H7 (cell line): ENCODE measurements at regions not wholly inside any gene's neighbourhood (a gene's known extent, or its start where the extent isn't known, plus 50 kb on each side); places are given as distances from the start of the nearest gene placed in this dataset.
"Not testable (repeated sequence)": the region's sequence is repeated elsewhere in the genome, so short reads cannot be mapped to it uniquely, and the experiment has no call there.

Experiments used
- DNase-seq: peaks from one replicate; pipeline ENCODE4 v3.0.0; 2012
- H3K27me3 ChIP-seq: 2 replicates; pipeline ENCODE4 v1.6.0; 2011; ENCODE audit warnings: mild to moderate bottlenecking, low read length; ENCODE audit not compliant: control insufficient read depth, insufficient read depth
- H3K36me3 ChIP-seq: replicated peaks from 2 replicates; pipeline ENCODE4 v1.5.1; 2011; ENCODE audit warnings: low read length; ENCODE audit not compliant: control insufficient read depth, insufficient read depth
- H3K4me3 ChIP-seq: 2 replicates; pipeline ENCODE4 v1.5.1; 2011; ENCODE audit warnings: low read depth, mild to moderate bottlenecking, control low read depth, low read length, moderate library complexity; ENCODE audit not compliant: insufficient read depth

DNA sequence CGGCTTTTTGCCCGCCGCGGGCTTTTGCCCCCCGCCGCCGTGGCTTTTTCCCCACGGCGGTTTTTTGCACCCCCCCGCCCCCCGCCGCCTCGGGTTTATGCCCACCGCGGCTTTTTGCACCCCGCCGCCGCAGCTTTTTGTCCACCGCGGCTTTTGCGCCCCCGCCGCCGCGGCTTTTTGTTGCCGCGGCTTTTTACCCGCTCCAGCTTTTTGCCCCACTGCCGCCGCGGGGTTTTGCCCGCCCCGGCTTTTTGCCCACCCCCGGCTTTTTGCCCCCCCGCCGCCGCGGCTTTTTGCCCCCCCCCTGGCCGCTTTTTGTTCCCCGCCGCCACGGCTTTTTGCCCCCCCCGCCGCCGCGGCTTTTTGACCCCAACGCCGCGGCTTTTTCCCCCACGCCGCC lies 2785.8 kb downstream of the RPIA start:
- not testable (repeated sequence) for DNase-seq

DNA sequence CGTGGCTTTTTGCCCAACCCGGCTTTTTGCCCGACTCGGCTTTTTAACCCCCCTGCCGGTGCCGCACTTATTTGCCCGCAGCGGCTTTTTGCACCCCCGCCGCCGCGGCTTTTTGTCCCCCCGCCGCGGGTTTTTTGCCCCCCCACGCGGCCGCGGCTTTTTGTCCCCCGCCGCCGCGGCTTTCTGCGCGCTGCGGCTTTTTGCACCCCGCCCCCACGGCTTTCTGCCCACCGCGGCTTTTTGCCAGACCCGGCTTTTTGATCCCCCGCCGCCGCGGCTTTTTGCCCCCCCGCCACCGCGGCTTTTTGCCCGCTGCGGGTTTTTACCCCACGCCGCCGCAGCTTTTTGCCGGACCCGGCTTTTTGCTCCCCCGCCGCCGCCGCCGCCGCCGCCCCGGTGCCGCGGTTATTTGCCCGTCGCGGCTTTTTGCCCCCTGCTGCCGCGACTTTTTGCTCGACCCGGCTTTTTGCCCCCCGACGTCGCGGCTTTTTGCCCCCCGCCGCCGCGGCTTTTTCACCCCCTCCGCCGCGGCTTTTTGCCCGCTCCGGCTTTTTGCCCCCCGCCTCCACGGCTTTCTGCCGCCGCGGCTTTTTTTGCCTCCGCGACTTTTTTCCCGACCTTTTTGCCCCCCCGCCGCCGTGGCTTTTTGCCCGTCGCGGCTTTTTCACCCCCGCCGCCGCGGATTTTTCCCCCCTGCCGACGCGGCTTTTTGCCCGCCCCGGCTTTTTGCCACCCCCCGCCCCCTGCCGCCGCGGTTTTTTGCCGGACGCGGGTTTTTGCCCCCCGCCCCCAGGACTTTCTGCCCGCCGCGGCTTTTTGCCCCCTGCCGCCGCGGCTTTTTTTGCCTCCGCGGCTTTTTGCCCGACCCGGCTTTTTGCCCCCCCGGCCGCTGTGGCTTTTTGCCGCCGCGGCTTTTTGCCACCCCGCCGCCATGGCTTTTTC lies 2786.5 kb downstream of the RPIA start:
- Histone ChIP-seq H3K27me3 (no peaks in the 10 kb centered on the region; the same call in 1 of the 2 replicates), H3K4me3 (no peak overlapping the region), H3K36me3 (no peaks in the 10 kb centered on the region)
- DNase-seq, result peak; percentile 74

More for the DNA sequence above, 2785.8 kb downstream of the RPIA start:
- not testable (repeated sequence) for H3K36me3 ChIP-seq, H3K4me3 ChIP-seq, H3K27me3 ChIP-seq

DNA sequence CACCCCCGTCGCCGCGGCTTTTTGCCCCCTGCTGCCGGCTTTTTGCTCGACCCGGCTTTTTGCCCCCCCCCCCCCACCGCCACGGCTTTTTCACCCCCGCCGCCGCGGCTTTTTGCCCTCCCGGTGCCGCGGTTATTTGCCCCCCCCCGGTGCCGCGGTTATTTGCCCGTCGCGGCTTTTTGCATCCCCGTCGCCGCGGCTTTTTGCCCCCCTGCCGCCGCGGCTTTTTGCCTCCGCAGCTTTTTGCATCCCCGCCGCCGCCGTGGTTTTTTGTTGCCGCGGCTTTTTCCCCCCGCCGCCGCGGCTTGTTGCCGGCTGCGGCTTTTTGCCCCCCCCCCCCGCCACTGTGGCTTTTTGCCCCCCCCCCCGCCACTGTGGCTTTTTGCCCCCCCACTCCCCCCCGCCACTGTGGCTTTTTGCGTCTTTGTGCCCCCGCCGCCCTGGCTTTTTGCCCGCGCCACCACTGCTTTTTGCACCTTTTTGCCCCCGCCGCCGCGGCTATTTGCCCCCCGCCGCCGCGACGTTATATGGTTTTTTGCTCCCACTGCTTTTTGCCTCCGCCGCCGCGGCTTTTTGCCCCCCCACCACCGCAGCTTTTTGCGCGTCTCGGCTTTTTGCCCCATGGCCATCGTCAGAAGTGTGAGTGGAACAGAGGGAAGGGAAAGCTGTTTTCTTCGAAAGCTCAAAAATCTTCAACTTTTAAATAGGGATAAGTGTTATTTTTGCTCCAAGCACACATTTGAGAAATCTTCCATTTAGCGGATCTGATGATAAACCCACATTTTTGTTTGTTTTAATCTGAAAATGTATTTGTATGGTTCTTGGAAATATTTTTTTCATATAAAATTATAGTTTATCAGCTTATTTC lies 2787.6 kb downstream of the RPIA start:
- H3K27me3 ChIP-seq, DNase-seq, H3K4me3 ChIP-seq, H3K36me3 ChIP-seq: not testable (repeated sequence)

DNA sequence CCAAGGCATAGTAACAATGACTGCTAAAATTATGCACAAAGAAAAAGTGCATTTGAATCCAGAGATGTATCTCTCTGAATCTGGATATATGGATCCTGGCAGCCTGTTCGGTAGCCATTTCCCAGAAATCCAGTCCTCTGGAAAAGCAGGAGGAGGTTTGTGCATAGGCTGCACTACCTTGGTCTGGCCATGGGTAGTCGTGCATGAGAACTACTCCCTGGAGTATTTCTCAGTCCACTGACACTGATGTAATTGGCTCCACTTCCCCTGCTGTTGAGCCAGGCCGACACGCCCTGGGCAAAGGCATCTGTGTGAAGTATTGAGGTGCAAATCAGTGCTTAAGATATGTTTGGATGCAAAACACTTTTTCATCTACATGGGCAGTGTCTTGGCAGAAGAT lies 2793.8 kb downstream of the RPIA start:
- not testable (repeated sequence) for DNase-seq, H3K27me3 ChIP-seq, H3K36me3 ChIP-seq, H3K4me3 ChIP-seq

DNA sequence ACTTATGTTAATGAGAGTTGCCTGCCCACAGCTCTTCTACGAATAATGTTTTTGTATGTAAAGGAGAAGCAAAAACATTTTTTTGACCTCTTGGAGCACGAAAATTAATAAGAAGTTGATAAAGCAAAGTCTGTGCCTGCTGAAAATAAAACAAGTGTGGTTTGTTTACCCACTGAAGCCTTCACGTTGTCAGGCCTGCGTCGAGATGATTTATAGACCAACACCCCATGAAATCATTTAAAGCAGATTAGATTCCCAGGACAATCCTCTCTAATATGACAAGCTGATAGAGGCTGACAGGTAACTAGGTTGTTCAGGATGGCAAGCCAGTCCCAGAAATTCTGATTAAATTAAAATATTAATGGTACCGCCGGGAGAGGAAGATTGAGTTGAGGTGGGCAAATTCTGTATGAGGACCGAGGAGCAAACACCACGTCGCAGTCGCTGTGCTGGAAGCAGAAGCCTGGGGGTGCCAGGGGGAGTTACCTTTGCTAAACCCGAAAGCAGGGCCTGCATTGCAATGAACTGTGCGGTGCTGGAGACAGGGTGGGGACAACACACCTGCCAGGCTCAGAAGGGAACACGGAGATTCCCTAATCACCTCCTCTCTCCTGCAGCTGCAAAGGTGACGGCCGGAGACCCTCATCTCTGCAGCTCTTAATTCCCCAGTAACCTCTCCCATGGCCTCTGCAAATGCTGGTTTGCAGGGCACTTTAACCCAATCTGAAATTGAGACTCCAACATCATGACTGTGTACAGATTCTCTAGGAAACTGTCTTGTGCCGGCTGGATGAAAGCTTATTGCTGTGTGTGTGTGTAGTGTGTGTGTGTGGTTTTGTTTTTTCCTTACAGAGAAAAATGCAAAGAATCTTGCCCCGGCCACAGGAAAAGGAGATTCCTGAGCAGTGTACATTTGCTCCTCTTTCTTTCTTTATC lies 2805.9 kb downstream of the RPIA start:
- H3K4me3 ChIP-seq, H3K36me3 ChIP-seq, DNase-seq, H3K27me3 ChIP-seq: not testable (repeated sequence)

DNA sequence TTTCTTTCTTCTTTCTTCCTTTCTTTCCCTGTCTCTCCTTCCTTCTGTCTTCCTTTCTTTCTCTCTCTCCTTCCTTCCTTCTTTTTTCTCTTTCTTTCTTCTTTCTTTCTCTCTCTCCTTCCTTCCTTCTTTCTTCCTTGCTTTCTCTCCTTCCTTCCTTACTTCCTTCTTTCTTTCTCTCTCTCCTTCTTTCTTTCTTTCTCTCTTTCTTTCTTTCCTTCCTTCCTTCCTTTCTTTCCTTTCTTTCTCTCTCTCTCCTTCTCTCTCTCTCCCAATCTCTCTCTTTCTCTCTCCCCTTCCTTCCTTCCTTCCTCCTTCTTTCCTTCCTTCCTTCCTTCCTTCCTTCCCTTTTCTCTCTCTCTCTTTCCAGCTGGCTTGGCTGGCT lies 2806.6 kb downstream of the RPIA start:
- DNase-seq, H3K4me3 ChIP-seq, H3K27me3 ChIP-seq, H3K36me3 ChIP-seq: not testable (repeated sequence)

DNA sequence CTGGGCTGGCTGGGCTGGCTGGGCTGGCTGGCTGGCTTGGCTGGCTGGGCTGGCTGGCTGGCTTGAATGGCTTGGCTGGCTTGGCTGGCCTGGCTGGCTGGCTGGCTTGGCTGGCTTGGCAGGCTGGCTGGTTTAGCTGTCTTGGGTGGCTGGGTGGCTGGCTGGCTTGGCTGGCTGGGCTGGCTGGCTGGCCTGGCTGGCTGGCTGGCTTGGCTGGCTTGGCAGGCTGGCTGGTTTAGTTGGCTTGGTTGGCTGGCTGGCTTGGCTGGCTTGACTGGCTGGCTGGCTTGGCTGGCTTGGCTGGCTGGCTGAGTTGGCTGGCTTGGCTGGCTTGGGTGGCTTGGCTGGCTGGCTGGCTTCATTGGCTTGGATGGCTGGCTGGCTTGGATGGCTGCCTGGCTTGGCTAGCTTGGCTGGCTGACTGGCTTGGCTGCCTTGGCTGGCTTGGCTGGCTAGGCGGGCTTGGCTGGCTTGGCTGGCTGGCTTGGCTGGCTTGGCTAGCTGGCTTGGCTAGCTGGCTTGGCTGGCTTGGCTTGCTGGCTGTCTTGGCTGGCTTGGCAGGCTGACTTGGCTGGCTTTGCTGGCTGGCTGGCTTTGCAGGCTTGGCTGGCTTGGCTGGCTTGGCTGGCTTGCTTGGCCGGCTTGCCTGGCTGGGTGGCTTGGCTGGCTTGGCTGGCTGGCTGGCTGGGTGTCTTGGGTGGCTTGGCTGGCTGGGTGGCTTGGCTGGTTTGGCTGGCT lies 2807.2 kb downstream of the RPIA start:
- H3K36me3 ChIP-seq, H3K4me3 ChIP-seq, DNase-seq, H3K27me3 ChIP-seq: not testable (repeated sequence)

DNA sequence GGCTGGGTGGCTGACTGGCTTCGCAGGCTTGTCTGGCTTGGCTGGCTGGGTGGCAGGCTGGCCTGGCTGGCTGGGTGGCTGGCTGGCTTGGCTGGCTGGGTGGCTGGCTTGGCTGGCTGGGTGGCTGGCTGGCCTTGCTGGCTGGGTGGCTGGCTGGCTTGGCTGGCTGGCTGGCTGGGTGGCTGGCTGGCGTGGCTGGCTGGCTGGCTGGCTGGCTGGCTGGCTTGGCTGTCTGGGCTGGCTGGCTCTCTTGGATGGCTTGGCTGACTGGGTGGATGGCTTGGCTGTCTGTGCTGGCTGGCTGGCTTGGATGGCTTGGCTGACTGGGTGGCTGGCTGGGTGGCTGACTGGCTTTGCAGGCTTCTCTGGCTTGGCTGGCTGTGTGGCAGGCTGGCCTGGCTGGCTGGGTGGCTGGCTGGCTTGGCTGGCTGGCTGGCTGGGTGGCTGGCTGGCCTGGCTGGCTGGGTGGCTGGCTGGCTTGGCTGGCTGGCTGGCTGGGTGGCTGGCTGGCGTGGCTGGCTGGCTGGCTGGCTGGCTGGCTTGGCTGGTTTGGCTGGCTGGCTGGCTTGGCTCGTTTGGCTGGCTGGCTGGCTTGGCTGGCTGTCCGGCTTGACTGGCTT lies 2808.1 kb downstream of the RPIA start:
- DNase-seq, result not testable (repeated sequence)

DNA sequence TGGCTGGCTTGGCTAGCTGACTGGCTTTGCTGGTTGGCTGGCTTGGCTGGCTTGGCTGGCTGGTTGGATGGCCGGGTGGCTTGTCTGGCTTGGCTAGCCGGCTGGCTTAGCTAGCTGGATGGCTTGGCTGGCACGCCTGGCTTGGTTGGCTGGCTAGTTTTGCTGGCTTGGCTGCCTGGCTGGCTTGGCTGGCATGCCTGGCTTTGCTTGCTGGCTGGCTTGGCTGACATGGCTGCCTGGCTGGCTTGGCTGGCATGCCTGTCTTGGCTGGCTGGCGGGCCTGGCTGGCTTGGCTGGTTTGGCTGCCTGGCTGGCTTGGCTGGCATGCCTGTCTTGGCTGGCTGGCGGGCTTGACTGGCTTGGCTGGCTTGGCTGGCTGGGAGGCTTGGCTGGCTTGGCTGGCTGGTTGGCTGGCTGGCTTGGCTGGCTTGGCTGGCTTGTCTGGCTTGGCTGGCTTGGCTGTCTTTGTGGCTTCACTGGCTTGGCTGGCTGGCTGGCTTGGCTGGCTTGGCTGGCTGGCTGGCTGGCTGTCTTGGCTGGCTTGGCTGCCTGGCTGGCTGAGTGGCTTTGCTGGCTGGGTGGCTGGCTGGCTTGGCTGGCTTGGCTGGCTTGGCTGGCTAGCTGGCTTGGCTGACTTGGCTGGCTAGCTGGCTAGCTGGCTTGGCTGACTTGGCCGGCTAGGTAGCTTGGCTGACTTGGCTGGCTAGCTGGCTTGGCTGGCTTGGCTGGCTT lies 2808.9 kb downstream of the RPIA start:
- H3K27me3 ChIP-seq, H3K4me3 ChIP-seq, H3K36me3 ChIP-seq, DNase-seq: not testable (repeated sequence)

More for the DNA sequence above, 2808.1 kb downstream of the RPIA start:
- H3K27me3 ChIP-seq, H3K36me3 ChIP-seq, H3K4me3 ChIP-seq: not testable (repeated sequence)

DNA sequence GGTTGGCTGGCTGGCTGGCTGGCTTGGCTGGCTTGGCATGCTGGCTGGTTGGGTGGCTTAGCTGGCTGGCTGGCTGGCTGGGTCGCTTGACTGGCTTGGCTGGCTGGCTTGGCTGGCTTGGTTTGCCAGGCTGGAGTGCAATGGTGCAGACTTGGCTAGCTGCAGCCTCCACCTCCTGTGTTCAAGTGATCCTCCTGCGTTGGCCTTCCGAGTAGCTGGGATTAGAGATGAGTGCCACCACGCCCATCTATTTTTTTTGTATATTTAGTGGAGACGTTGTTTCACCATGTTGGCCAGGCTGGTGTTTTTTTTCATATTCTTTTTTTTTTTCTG lies 2809.5 kb downstream of the RPIA start:
- not testable (repeated sequence) for H3K4me3 ChIP-seq, DNase-seq, H3K36me3 ChIP-seq, H3K27me3 ChIP-seq

DNA sequence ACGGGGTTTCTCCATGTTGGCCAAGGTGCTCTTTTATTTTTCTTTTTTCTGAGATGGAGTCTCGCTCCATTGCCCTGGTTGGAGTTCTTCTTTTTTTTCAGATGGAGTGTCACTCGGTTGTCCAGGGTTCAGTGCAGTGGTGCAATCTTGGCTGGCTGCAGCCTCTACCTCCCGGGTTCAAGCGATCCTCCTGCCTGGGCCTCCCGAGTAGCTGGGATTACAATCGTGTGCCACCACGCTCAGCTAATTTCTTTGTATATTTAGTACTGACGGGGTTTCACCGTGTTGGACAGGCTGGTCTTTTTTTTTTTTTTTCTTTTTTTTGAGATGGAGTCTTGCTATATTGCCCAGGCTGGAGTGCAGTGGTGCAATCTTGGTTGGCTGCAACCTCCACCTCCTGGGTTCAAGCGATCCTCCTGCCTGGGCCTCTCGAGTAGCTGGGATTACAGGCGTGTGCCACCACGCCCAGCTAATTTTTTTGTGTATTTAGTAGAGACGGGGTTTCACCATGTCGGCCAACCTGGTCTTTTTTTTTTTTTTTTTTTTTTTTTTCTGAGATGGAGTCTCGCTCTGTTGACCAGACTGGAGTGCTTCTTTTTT lies 2810.1 kb downstream of the RPIA start:
- not testable (repeated sequence) for DNase-seq, H3K36me3 ChIP-seq, H3K27me3 ChIP-seq, H3K4me3 ChIP-seq

DNA sequence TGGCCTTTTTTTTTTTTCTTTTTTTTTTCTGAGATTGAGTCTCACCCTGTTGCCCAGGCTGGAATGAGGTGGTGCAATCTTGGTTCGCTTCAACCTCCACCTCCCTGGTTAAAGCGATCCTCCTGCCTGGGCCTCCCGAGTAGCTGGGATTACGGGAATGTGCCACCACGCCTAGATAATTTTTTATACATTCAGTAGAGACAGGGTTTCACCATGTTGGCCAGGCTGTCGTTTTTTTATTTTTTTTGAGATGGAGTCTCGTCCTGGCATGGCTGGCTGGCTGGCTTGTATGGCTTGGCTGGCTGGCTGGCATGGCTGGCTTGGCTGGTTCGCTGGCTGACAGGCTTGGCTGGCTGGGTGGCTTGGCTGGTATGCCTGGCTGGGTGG lies 2812.1 kb downstream of the RPIA start:
- not testable (repeated sequence) for H3K27me3 ChIP-seq, H3K4me3 ChIP-seq, H3K36me3 ChIP-seq, DNase-seq
